ENCODE measurements at regions not wholly inside any gene's neighbourhood (a gene's known extent, or its start where the extent isn't known, plus 50 kb on each side); places are given as distances from the start of the nearest gene placed in this dataset.

GRCh38 chr2:128384446-128384845 is 65.8 kb upstream of the HS6ST1 start:
- Histone ChIP-seq H3K9ac (ENCODE audit: low read depth, low read length) (no peak overlapping the region), H3K4me1 (ENCODE audit: insufficient read depth, low read length) (peaks cover 22% of the 10 kb centered on the region), H3K9me3 (ENCODE audit: insufficient read depth, low read depth, low read length) (no peaks in the 10 kb centered on the region), H3K27ac (ENCODE audit: low read depth, low read length) (no peak overlapping the region), H3K4me3 (ENCODE audit: low read length) (no peak overlapping the region), H3K27me3 (ENCODE audit: insufficient read depth, low read length) (0 out of 2 replicates have a peak, but pooled peaks cover 5% of the 10 kb centered on the region), H3K36me3 (ENCODE audit: insufficient read depth, low read length) (no peaks in the 10 kb centered on the region)
- 96% methylated on average over 10 of the region's 10 CpGs for WGBS

- Histone ChIP-seq H3K27me3 (ENCODE audit: insufficient read depth, low read length) (0 out of 2 replicates have a peak, but pooled peaks cover 3% of the 10 kb centered on the region), H3K4me1 (ENCODE audit: insufficient read depth, low read length) (peaks cover 23% of the 10 kb centered on the region), H3K4me3 (ENCODE audit: low read length) (no peak overlapping the region), H3K9ac (ENCODE audit: low read depth, low read length) (no peak overlapping the region), H3K36me3 (ENCODE audit: insufficient read depth, low read length) (no peaks in the 10 kb centered on the region), H3K9me3 (ENCODE audit: insufficient read depth, low read depth, low read length) (no peaks in the 10 kb centered on the region), H3K27ac (ENCODE audit: low read depth, low read length) (no peak overlapping the region)
- WGBS = 93% methylated on average over 10 of the region's 10 CpGs
Measured at GRCh38 chr2:128384956-128385355, 66.3 kb upstream of the HS6ST1 start.

GRCh38 chr2:128385365-128385764 is 66.7 kb upstream of the HS6ST1 start:
- Histone ChIP-seq H3K4me1 (ENCODE audit: insufficient read depth, low read length) (peaks cover 23% of the 10 kb centered on the region), H3K27ac (ENCODE audit: low read depth, low read length) (no peak overlapping the region), H3K9me3 (ENCODE audit: insufficient read depth, low read depth, low read length) (no peaks in the 10 kb centered on the region), H3K27me3 (ENCODE audit: insufficient read depth, low read length) (no peaks in the 10 kb centered on the region), H3K9ac (ENCODE audit: low read depth, low read length) (no peak overlapping the region), H3K4me3 (ENCODE audit: low read length) (no peak overlapping the region), H3K36me3 (ENCODE audit: insufficient read depth, low read length) (no peaks in the 10 kb centered on the region)
- WGBS = 94% methylated on average over 6 of the region's 7 CpGs

GRCh38 chr2:128386066-128386465 is 67.4 kb upstream of the HS6ST1 start:
- no peak overlapping the region for H3K4me3 ChIP-seq (ENCODE audit: low read length)
- no peaks in the 10 kb centered on the region for H3K9me3 ChIP-seq (ENCODE audit: insufficient read depth, low read depth, low read length)
- no peaks in the 10 kb centered on the region for H3K27me3 ChIP-seq (ENCODE audit: insufficient read depth, low read length)
- no peak overlapping the region for H3K27ac ChIP-seq (ENCODE audit: low read depth, low read length)
- H3K4me1 ChIP-seq (ENCODE audit: insufficient read depth, low read length) = peaks cover 22% of the 10 kb centered on the region
- WGBS = 93% methylated on average over 14 of the region's 14 CpGs
- no peak overlapping the region for H3K9ac ChIP-seq (ENCODE audit: low read depth, low read length)
- H3K36me3 ChIP-seq (ENCODE audit: insufficient read depth, low read length) = no peaks in the 10 kb centered on the region

GRCh38 chr2:128388499-128388941 is 69.9 kb upstream of the HS6ST1 start:
- 88% methylated on average over 8 of the region's 8 CpGs for WGBS
- no peaks in the 10 kb centered on the region for H3K9me3 ChIP-seq (ENCODE audit: insufficient read depth, low read depth, low read length)
- peaks cover 12% of the 10 kb centered on the region; the same call in 1 of the 2 replicates for H3K4me1 ChIP-seq (ENCODE audit: insufficient read depth, low read length)
- H3K27me3 ChIP-seq (ENCODE audit: insufficient read depth, low read length) = no peaks in the 10 kb centered on the region
- no peak overlapping the region for H3K9ac ChIP-seq (ENCODE audit: low read depth, low read length)
- no peak overlapping the region for H3K4me3 ChIP-seq (ENCODE audit: low read length)
- H3K27ac ChIP-seq (ENCODE audit: low read depth, low read length) = no peak overlapping the region
- no peaks in the 10 kb centered on the region for H3K36me3 ChIP-seq (ENCODE audit: insufficient read depth, low read length)

GRCh38 chr2:128389388-128390086 is 70.9 kb upstream of the HS6ST1 start:
- Histone ChIP-seq H3K36me3 (ENCODE audit: insufficient read depth, low read length) (no peaks in the 10 kb centered on the region), H3K4me1 (ENCODE audit: insufficient read depth, low read length) (peaks cover 12% of the 10 kb centered on the region; the same call in 1 of the 2 replicates), H3K9ac (ENCODE audit: low read depth, low read length) (no peak overlapping the region), H3K27ac (ENCODE audit: low read depth, low read length) (no peak overlapping the region), H3K27me3 (ENCODE audit: insufficient read depth, low read length) (no peaks in the 10 kb centered on the region), H3K9me3 (ENCODE audit: insufficient read depth, low read depth, low read length) (no peaks in the 10 kb centered on the region), H3K4me3 (ENCODE audit: low read length) (no peak overlapping the region)
- 73% methylated on average over 16 of the region's 16 CpGs for WGBS

GRCh38 chr2:128390256-128390990 is 71.8 kb upstream of the HS6ST1 start:
- Histone ChIP-seq H3K27ac (ENCODE audit: low read depth, low read length) (no peak overlapping the region), H3K4me1 (ENCODE audit: insufficient read depth, low read length) (peaks cover 12% of the 10 kb centered on the region; the same call in 1 of the 2 replicates), H3K4me3 (ENCODE audit: low read length) (no peak overlapping the region), H3K9ac (ENCODE audit: low read depth, low read length) (no peak overlapping the region), H3K9me3 (ENCODE audit: insufficient read depth, low read depth, low read length) (no peaks in the 10 kb centered on the region), H3K27me3 (ENCODE audit: insufficient read depth, low read length) (no peaks in the 10 kb centered on the region), H3K36me3 (ENCODE audit: insufficient read depth, low read length) (no peaks in the 10 kb centered on the region)
- WGBS = 87% methylated on average over 16 of the region's 16 CpGs

- Histone ChIP-seq H3K36me3 (ENCODE audit: insufficient read depth, low read length) (no peaks in the 10 kb centered on the region), H3K4me1 (ENCODE audit: insufficient read depth, low read length) (peaks cover 16% of the 10 kb centered on the region), H3K4me3 (ENCODE audit: low read length) (no peak overlapping the region), H3K27me3 (ENCODE audit: insufficient read depth, low read length) (no peaks in the 10 kb centered on the region), H3K9me3 (ENCODE audit: insufficient read depth, low read depth, low read length) (no peaks in the 10 kb centered on the region), H3K9ac (ENCODE audit: low read depth, low read length) (no peak overlapping the region), H3K27ac (ENCODE audit: low read depth, low read length) (no peak overlapping the region)
- 92% methylated on average over 14 of the region's 15 CpGs for WGBS
Measured at GRCh38 chr2:128390991-128391630, 72.4 kb upstream of the HS6ST1 start.

GRCh38 chr2:128391679-128392078 is 73.0 kb upstream of the HS6ST1 start:
- Histone ChIP-seq H3K9me3 (ENCODE audit: insufficient read depth, low read depth, low read length) (no peaks in the 10 kb centered on the region), H3K27me3 (ENCODE audit: insufficient read depth, low read length) (no peaks in the 10 kb centered on the region), H3K27ac (ENCODE audit: low read depth, low read length) (no peak overlapping the region), H3K4me1 (ENCODE audit: insufficient read depth, low read length) (peaks cover 22% of the 10 kb centered on the region), H3K9ac (ENCODE audit: low read depth, low read length) (no peak overlapping the region), H3K36me3 (ENCODE audit: insufficient read depth, low read length) (no peaks in the 10 kb centered on the region), H3K4me3 (ENCODE audit: low read length) (no peak overlapping the region)
- 91% methylated on average over 3 of the region's 3 CpGs for WGBS

- Histone ChIP-seq H3K36me3 (ENCODE audit: insufficient read depth, low read length) (no peaks in the 10 kb centered on the region), H3K27ac (ENCODE audit: low read depth, low read length) (no peak overlapping the region), H3K27me3 (ENCODE audit: insufficient read depth, low read length) (no peaks in the 10 kb centered on the region), H3K4me3 (ENCODE audit: low read length) (no peak overlapping the region), H3K9me3 (ENCODE audit: insufficient read depth, low read depth, low read length) (no peaks in the 10 kb centered on the region), H3K4me1 (ENCODE audit: insufficient read depth, low read length) (peaks cover 25% of the 10 kb centered on the region), H3K9ac (ENCODE audit: low read depth, low read length) (no peak overlapping the region)
- 95% methylated on average over 3 of the region's 3 CpGs for WGBS
Measured at GRCh38 chr2:128392207-128392606, 73.5 kb upstream of the HS6ST1 start.
